Astrocyte (in vitro differentiated cells and primary cell): ENCODE measurements at regions not wholly inside any gene's neighbourhood (a gene's known extent, or its start where the extent isn't known, plus 50 kb on each side); places are given as distances from the start of the nearest gene placed in this dataset.

Experiments
- DNase-seq: peaks from one replicate; pipeline ENCODE4 v3.0.0-alpha.2; 2010; ENCODE audit warnings: low read depth
- FAIRE-seq: peaks from 2 replicates; lab custom pipeline; 2011; peaks lifted over from hg19 to GRCh38; lab: Jason Lieb, UNC
- H2AFZ ChIP-seq: 2 replicates; pipeline ENCODE4 v1.6.0; 2012; ENCODE audit warnings: low read depth, low read length, inconsistent platforms
- H3K27ac ChIP-seq: 2 replicates; pipeline ENCODE4 v1.5.1; 2011; ENCODE audit warnings: low read depth, low read length, inconsistent platforms
- H3K27me3 ChIP-seq: 2 replicates; pipeline ENCODE4 v1.6.0; 2011; ENCODE audit warnings: low read length, inconsistent platforms; ENCODE audit not compliant: insufficient read depth
- H3K36me3 ChIP-seq: 2 replicates; pipeline ENCODE4 v1.5.1; 2011; ENCODE audit warnings: low read length, inconsistent platforms; ENCODE audit not compliant: insufficient read depth
- H3K4me1 ChIP-seq: 2 replicates; pipeline ENCODE4 v1.5.1; 2011; ENCODE audit warnings: low read length, inconsistent platforms; ENCODE audit not compliant: insufficient read depth
- H3K4me2 ChIP-seq: 2 replicates; pipeline ENCODE4 v1.6.0; 2012; ENCODE audit warnings: low read length, inconsistent platforms
- H3K4me3 ChIP-seq: 2 replicates; pipeline ENCODE4 v1.5.1; 2011; ENCODE audit warnings: low read depth, mild to moderate bottlenecking, low read length, inconsistent platforms; ENCODE audit not compliant: insufficient read depth
- H3K79me2 ChIP-seq: 2 replicates; pipeline ENCODE4 v1.6.0; 2012; ENCODE audit warnings: mild to moderate bottlenecking, low read length, inconsistent platforms; ENCODE audit not compliant: insufficient read depth
- H3K9ac ChIP-seq: 2 replicates; pipeline ENCODE4 v1.6.0; 2012; ENCODE audit warnings: mild to moderate bottlenecking, low read length, inconsistent platforms
- H3K9me3 ChIP-seq: 2 replicates; pipeline ENCODE4 v1.5.1; 2012; ENCODE audit warnings: low read depth, mild to moderate bottlenecking, low read length, inconsistent platforms; ENCODE audit not compliant: insufficient read depth
- H4K20me1 ChIP-seq: 2 replicates; pipeline ENCODE4 v1.6.0; 2012; ENCODE audit warnings: low read length, inconsistent platforms; ENCODE audit not compliant: insufficient read depth
- H3K27ac Mint-ChIP-seq: one replicate; pipeline ENCODE4 v1.8.0; 2021; ENCODE audit warnings: mild to moderate bottlenecking, mixed read lengths; ENCODE audit not compliant: unreplicated experiment
- H3K27me3 Mint-ChIP-seq: one replicate; pipeline ENCODE4 v1.8.0; 2021; ENCODE audit warnings: low read depth, mixed read lengths; ENCODE audit not compliant: unreplicated experiment
- H3K36me3 Mint-ChIP-seq: one replicate; pipeline ENCODE4 v1.8.0; 2021; ENCODE audit warnings: low read depth, mixed read lengths; ENCODE audit not compliant: unreplicated experiment
- H3K4me1 Mint-ChIP-seq: one replicate; pipeline ENCODE4 v1.8.0; 2021; ENCODE audit warnings: low read depth, mixed read lengths; ENCODE audit not compliant: unreplicated experiment
- H3K4me3 Mint-ChIP-seq: one replicate; pipeline ENCODE4 v1.8.0; 2021; ENCODE audit warnings: mild to moderate bottlenecking, moderate library complexity, mixed read lengths; ENCODE audit not compliant: unreplicated experiment
- H3K9me3 Mint-ChIP-seq: one replicate; pipeline ENCODE4 v1.8.0; 2021; ENCODE audit warnings: mild to moderate bottlenecking, mixed read lengths; ENCODE audit not compliant: unreplicated experiment
- CTCF ChIP-seq: IDR thresholded peaks from 2 replicates; pipeline ENCODE4 v1.5.1; 2011; ENCODE audit warnings: low read depth, mild to moderate bottlenecking, inconsistent platforms, low read length, moderate library complexity; ENCODE audit not compliant: insufficient read depth
- EZH2 ChIP-seq: IDR thresholded peaks from 2 replicates; pipeline ENCODE4 v1.6.1; 2012; ENCODE audit warnings: mild to moderate bottlenecking, low read length, inconsistent platforms; ENCODE audit not compliant: insufficient read depth

GRCh38 chr3:81888914-81889557 lies 127.6 kb upstream of the GBE1 start:
- H3K36me3 ChIP-seq: no peaks in the 10 kb centered on the region
- no peak overlapping the region for H3K4me2 ChIP-seq
- DNase-seq: no peak
- no peaks in the 10 kb centered on the region for H4K20me1 ChIP-seq
- no peak overlapping the region for H3K4me3 Mint-ChIP-seq
- no peaks in the 10 kb centered on the region for H3K36me3 Mint-ChIP-seq
- H3K9ac ChIP-seq: no peak overlapping the region
- TF ChIP-seq CTCF: no peak
- TF ChIP-seq EZH2: no peak
- H3K27ac Mint-ChIP-seq: no peak overlapping the region
- H3K27me3 Mint-ChIP-seq: no peaks in the 10 kb centered on the region
- peaks cover 3% of the 10 kb centered on the region for H3K4me1 Mint-ChIP-seq
- no peak overlapping the region for H2AFZ ChIP-seq
- H3K27ac ChIP-seq: no peak overlapping the region
- no peak for FAIRE-seq
- H3K9me3 ChIP-seq: no peaks in the 10 kb centered on the region
- no peaks in the 10 kb centered on the region for H3K27me3 ChIP-seq
- no peaks in the 10 kb centered on the region for H3K4me1 ChIP-seq
- H3K9me3 Mint-ChIP-seq: no peaks in the 10 kb centered on the region
- H3K4me3 ChIP-seq: no peak overlapping the region
- H3K79me2 ChIP-seq: no peaks in the 10 kb centered on the region

DNA sequence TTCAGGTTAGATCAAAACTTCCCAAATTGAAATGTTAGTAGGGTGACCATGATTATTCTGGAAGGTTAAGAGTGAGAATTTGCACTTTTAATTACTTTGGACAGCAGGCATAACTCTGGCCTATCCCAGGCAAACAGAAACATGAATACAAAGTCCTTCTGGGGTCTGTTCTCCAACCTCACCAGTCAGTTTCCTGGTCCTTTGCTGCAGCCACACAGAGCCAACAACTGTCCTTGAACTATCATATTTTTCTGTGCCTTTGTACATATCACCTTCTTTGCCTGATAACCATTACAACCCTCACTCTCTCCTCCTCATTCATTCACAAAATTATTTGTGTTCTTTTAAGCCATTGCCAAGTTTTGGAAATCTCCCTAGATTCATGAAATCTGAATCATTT lies 126.0 kb upstream of the GBE1 start:
- Mint-ChIP-seq H3K4me1 (peaks cover 3% of the 10 kb centered on the region), H3K9me3 (no peaks in the 10 kb centered on the region), H3K27me3 (no peaks in the 10 kb centered on the region), H3K27ac (no peak overlapping the region), H3K36me3 (no peaks in the 10 kb centered on the region), H3K4me3 (no peak overlapping the region)
- no peaks in the 10 kb centered on the region for H3K9me3 ChIP-seq
- no peak overlapping the region for H2AFZ ChIP-seq
- H3K9ac ChIP-seq: no peak overlapping the region
- H3K4me2 ChIP-seq: no peak overlapping the region
- H3K4me1 ChIP-seq: no peaks in the 10 kb centered on the region
- TF ChIP-seq EZH2: no peak
- TF ChIP-seq CTCF: no peak
- H3K4me3 ChIP-seq: no peak overlapping the region
- H4K20me1 ChIP-seq: no peaks in the 10 kb centered on the region
- no peaks in the 10 kb centered on the region for H3K36me3 ChIP-seq
- H3K27ac ChIP-seq: no peak overlapping the region
- no peaks in the 10 kb centered on the region for H3K79me2 ChIP-seq
- FAIRE-seq (no peak), DNase-seq (no peak)
- H3K27me3 ChIP-seq: no peaks in the 10 kb centered on the region

- Histone ChIP-seq H3K4me1 (no peaks in the 10 kb centered on the region), H3K79me2 (no peaks in the 10 kb centered on the region), H3K4me3 (no peak overlapping the region), H3K36me3 (no peaks in the 10 kb centered on the region), H3K27me3 (no peaks in the 10 kb centered on the region), H4K20me1 (no peaks in the 10 kb centered on the region), H3K9ac (no peak overlapping the region), H2AFZ (no peak overlapping the region), H3K9me3 (no peaks in the 10 kb centered on the region), H3K4me2 (no peak overlapping the region), H3K27ac (no peak overlapping the region)
- DNase-seq: peak; percentile 12
- H3K36me3 Mint-ChIP-seq: no peaks in the 10 kb centered on the region
- no peaks in the 10 kb centered on the region for H3K27me3 Mint-ChIP-seq
- peaks cover 6% of the 10 kb centered on the region for H3K9me3 Mint-ChIP-seq
- H3K27ac Mint-ChIP-seq: no peak overlapping the region
- no peak for TF ChIP-seq EZH2
- TF ChIP-seq CTCF: no peak
- H3K4me1 Mint-ChIP-seq: peaks cover 3% of the 10 kb centered on the region
- FAIRE-seq: peak; percentile 65
- no peak overlapping the region for H3K4me3 Mint-ChIP-seq
Observed at GRCh38 chr3:81886081-81886480, 124.6 kb upstream of the GBE1 start.
